GM12874 (cell line): ENCODE measurements at regions not wholly inside any gene's neighbourhood (a gene's known extent, or its start where the extent isn't known, plus 50 kb on each side); places are given as distances from the start of the nearest gene placed in this dataset.

Source experiments
- TF ChIP-seq, protein P1 (sequence below): IDR thresholded peaks from 2 replicates; pipeline ENCODE4 v1.5.1; 2011; ENCODE audit warnings: low read depth, mild to moderate bottlenecking, control low read depth, low read length, moderate library complexity; ENCODE audit not compliant: insufficient read depth

DNA sequence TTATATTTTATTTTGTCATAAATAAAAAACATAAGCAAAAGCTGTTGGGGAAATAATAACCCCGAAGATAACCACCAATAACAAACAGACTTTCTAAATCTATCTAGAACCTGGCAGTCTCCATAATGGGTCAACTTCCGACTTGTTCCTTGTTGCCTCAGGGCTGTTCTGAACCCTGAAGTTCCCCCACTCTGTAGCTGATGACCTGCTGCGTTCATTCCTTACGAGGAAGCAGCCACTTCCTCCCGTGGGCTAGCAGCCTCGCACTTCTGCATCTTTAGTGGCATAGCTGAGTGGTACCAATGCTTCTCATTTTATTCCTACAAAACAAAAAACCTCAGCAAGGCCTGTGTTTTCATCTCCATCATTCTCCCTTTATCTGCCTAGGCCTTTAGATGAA is 103.0 kb downstream of the PLEKHG1 start:
- TF ChIP-seq, protein P1, sequence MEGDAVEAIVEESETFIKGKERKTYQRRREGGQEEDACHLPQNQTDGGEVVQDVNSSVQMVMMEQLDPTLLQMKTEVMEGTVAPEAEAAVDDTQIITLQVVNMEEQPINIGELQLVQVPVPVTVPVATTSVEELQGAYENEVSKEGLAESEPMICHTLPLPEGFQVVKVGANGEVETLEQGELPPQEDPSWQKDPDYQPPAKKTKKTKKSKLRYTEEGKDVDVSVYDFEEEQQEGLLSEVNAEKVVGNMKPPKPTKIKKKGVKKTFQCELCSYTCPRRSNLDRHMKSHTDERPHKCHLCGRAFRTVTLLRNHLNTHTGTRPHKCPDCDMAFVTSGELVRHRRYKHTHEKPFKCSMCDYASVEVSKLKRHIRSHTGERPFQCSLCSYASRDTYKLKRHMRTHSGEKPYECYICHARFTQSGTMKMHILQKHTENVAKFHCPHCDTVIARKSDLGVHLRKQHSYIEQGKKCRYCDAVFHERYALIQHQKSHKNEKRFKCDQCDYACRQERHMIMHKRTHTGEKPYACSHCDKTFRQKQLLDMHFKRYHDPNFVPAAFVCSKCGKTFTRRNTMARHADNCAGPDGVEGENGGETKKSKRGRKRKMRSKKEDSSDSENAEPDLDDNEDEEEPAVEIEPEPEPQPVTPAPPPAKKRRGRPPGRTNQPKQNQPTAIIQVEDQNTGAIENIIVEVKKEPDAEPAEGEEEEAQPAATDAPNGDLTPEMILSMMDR: no peak

DNA sequence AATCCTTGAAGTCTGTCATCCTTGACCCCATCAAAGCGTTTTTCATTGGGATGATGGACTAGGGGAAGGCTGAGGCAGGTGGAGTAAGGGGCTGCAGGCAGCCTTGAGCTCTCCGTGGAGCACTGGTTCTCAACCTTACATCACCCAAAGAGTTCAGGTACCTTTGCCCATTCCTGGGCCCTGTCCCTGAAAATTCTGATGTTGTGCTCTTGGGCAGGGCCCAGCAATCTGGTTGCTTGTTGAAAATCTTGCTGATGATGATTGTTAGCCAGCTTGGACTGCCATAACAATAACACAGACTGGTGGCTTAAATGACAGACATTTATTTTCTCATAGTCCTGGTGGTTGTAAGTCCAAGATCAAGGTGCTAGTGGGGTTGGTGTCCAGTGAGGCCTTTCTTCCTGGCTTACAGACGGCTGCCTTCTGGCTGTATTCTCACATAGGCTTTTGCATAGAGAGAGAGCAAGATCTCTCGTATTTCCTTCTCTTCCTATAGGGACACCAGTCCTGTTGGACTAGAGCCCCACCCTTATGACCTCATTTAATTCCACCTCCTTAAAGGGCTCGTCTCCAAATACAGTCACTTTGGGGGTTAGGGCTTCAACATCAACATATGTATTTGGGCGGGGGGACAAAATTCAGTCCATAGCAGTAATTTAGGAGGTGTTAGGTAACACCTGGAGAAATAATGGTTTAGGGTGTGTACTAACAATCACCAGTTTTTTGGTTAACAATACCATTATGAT is 104.9 kb downstream of the PLEKHG1 start:
- TF ChIP-seq, protein P1: no peak

DNA sequence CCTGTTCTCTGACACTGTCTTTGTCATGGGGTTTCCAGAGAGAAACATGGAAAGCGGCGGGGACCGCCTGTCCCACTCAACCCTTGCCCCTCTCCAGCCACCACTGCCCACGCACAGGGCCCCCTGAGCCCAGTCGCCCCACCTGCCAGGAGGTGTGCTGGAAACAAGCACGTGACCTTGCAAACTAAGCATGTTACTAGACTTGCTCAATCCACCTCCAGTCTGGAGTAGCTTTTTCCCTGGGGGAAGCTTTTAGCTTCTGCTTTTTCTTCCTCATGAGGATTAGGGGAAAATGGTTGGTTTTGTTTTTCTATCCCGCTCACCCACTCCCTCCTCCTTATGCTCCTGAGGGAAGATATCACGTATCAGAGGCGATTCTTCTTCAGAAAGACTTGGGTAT is 105.7 kb downstream of the PLEKHG1 start:
- TF ChIP-seq, protein P1: no peak

DNA sequence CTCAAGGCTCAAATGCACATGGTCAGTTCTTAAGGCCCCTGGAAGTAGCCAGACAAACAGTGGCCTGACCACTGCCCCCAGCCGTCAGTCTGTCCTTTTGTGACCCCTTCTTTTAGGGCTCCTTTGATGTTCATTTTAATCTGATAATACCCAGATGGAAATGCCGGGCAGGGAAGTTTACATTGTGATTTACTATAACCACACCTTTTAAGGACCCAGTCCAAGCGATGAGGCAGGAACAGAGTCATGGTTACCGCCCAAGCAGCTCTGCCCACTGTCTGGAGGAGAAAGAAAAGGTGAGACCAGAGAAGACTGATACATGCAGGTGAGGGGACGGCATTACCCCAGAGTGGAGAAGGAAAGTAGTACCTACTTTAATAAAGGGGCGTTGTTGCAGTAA is 110.6 kb downstream of the PLEKHG1 start:
- TF ChIP-seq, protein P1: no peak

DNA sequence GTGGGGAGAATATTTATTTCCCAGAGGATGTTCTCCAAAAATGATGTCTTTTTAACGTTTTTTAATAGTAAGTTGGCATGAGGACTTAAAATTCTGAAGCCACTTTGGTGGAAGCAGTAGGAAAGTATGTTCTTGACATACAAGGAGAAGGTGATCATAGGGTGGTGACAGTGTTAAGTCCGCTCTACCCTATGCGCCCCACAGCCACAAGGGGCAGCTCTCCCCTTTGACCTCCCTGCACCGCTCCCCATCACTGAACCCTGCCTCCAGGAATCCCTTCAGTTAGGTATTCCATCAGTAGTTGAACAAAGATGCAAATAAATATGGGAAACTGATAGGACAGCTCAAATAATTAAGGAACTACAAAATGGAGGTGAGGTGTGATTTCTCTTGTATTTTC is 111.4 kb downstream of the PLEKHG1 start:
- TF ChIP-seq, protein P1: no peak

DNA sequence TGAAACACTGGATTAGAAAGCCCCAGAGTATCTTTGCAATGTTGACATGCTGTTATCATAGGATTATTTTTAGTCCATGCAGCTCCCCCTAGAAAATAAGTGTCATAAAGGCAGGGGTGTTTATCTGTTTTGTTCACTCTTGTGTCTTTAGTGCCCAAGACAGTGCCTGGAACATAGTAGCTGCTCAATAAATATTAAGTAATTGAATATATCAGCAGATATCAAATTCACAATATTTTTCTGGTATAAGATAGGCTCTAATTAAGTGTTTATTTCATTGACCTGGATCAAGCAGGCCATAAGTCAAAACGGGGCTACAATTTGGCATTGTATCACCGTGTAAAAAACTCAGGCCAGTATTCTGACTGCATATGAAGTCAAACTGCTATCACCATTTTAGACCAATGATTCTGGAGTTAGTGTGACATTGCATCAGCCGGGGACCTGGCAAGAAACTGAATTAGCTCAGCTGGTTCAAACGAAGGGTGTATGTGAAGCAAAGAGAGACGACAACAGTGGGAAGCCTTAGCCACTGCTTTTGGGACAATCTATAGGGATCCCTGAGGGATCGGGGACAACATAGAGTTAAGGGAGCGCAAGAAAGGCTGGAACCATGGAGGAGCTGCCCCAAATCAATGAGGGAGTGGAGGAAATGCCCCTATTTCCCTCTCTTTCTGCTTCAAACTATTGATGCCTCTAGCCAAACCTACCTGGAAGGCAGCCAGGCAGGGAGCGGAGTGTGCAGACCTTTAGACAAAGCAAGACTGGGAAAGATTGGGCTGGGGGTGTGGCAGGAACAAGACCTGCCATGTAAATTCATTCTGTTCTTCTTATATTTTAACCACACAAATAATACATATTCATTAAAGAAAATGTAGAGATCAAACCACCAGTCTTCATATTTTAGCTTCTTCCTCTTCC is 112.2 kb downstream of the PLEKHG1 start:
- TF ChIP-seq, protein P1: no peak

DNA sequence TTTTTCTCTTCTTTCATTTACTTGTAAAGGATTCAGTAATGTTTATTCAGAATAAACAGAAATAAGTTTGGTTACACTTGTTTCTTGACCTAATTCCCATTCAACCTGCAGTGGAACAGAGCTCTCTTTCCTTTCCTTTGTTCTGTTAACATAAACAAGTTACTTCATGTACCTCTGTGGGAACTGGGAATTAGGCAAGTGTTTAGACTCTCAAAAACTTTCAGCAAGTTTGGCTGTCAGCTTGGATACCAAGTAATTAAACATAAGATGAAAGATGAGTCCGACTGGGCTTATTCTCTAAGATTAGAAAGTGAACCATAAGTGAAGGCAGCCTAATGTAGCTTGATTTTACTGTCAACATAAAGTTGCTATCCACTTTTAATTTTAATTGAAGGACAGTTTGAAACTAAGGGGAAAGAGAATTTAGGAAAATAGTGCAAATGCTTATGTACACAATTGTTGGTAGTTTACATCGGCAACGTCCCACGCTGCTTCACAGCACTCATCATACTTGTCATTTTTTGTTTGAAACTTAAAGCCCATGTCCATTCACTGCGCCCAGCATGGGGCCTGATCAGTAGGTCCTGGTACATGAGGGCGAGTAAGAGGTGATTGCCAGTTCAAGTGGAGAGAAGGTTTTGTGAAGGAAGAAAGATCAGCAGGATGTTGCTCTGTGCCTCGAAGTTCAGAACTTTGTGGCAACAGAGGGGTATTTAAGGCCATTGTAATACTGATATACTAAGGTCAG is 113.0 kb downstream of the PLEKHG1 start:
- TF ChIP-seq, protein P1: no peak
